ENCODE measurements at regions not wholly inside any gene's neighbourhood (a gene's known extent, or its start where the extent isn't known, plus 50 kb on each side); places are given as distances from the start of the nearest gene placed in this dataset.

GRCh38 chr10:4265964-4266363 is 481.0 kb upstream of the KLF6 start:
- FAIRE-seq (no peak), DNase-seq (ENCODE audit: insufficient read length, low spot score) (no peak)
- no peak for TF ChIP-seq POU2F2 (IDR thresholded peaks at IDR 0.05; ENCODE audit: low read depth, low read length)
- no peak for TF ChIP-seq TAF1 (IDR thresholded peaks at IDR 0.05; ENCODE audit: low read depth, low read length)
- TF ChIP-seq POLR2A (IDR thresholded peaks at IDR 0.05; ENCODE audit: low read depth, low read length), result no peak
- no peak for TF ChIP-seq SPI1 (IDR thresholded peaks at IDR 0.05; ENCODE audit: low read depth, low read length)
- TF ChIP-seq PAX5 (IDR thresholded peaks at IDR 0.05; ENCODE audit: insufficient read depth, low read length, severe bottlenecking), result no peak
- no peak for TF ChIP-seq POLR2AphosphoS5 (IDR thresholded peaks at IDR 0.05; ENCODE audit: low read depth, low read length)

- DNase-seq (ENCODE audit: insufficient read length, low spot score), result no peak
- FAIRE-seq, result no peak
- TF ChIP-seq POLR2A (IDR thresholded peaks at IDR 0.05; ENCODE audit: low read depth, low read length), result no peak
Observed at GRCh38 chr10:4264209-4264865, 479.3 kb upstream of the KLF6 start.

DNA sequence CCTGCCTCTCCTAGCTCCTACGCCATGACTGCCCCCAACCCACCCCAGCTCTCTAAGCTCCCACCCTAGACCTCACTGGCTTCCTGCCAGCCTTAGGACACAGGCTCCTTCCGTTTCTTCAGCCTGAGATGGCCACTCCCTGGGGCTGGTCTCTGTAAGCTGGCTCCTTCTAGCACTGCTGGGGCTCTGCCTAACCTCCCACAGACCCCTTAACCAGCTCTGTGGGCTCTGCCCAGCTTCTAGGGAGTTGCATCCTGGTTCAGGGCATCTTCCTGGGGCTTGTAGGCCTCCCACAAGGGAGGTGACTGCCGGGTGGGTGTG is 478.6 kb upstream of the KLF6 start:
- DNase-seq (ENCODE audit: insufficient read length, low spot score) (no peak), FAIRE-seq (no peak)
- TF ChIP-seq SPI1 (IDR thresholded peaks at IDR 0.05; ENCODE audit: low read depth, low read length) (no peak), PAX5 (IDR thresholded peaks at IDR 0.05; ENCODE audit: insufficient read depth, low read length, severe bottlenecking) (no peak), POU2F2 (IDR thresholded peaks at IDR 0.05; ENCODE audit: low read depth, low read length) (no peak), POLR2A (IDR thresholded peaks at IDR 0.05; ENCODE audit: low read depth, low read length) (no peak), TAF1 (IDR thresholded peaks at IDR 0.05; ENCODE audit: low read depth, low read length) (no peak), POLR2AphosphoS5 (IDR thresholded peaks at IDR 0.05; ENCODE audit: low read depth, low read length) (no peak)

DNA sequence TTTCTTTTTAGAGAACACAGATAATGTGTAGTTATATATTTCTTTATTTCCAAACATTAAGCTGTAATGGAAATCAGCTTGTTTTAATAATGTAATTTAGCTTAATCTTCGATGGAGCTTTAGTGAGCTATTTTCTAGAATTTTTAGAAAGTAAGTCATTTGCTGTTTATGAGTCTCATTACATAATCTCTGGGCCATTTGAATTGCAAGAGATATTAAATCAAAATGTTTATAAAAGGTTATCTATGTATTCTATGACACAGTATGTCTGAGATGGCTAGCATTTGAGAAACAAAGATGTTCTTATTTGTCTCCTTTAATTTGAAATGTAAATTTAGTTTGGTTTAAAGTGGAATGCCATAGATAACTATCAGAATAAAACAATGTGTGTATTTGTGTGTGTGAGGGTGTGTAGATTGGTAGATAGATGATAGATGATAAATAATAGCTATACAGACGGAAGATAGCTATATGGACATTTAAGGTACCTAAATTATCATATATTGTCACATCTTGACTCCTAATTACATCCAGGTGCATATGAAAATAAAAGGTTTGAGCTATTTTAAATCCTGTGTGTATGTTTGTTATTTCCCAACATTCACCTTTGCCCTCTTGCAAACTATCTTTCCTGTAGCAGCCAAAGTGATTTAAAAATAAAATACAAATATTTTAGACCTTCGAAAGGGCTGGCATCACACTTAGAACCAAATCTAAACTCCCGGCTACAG is 478.0 kb upstream of the KLF6 start:
- TF ChIP-seq PAX5 (IDR thresholded peaks at IDR 0.05; ENCODE audit: insufficient read depth, low read length, severe bottlenecking) (no peak), TAF1 (IDR thresholded peaks at IDR 0.05; ENCODE audit: low read depth, low read length) (no peak), SPI1 (IDR thresholded peaks at IDR 0.05; ENCODE audit: low read depth, low read length) (no peak), POLR2A (IDR thresholded peaks at IDR 0.05; ENCODE audit: low read depth, low read length) (no peak), POU2F2 (IDR thresholded peaks at IDR 0.05; ENCODE audit: low read depth, low read length) (no peak), POLR2AphosphoS5 (IDR thresholded peaks at IDR 0.05; ENCODE audit: low read depth, low read length) (no peak)
- no peak for FAIRE-seq
- no peak for DNase-seq (ENCODE audit: insufficient read length, low spot score)

GRCh38 chr10:4262449-4262848 is 477.4 kb upstream of the KLF6 start:
- FAIRE-seq, result no peak
- TF ChIP-seq POLR2A (IDR thresholded peaks at IDR 0.05; ENCODE audit: low read depth, low read length) (no peak), TAF1 (IDR thresholded peaks at IDR 0.05; ENCODE audit: low read depth, low read length) (no peak), PAX5 (IDR thresholded peaks at IDR 0.05; ENCODE audit: insufficient read depth, low read length, severe bottlenecking) (no peak), POLR2AphosphoS5 (IDR thresholded peaks at IDR 0.05; ENCODE audit: low read depth, low read length) (no peak), SPI1 (IDR thresholded peaks at IDR 0.05; ENCODE audit: low read depth, low read length) (no peak), POU2F2 (IDR thresholded peaks at IDR 0.05; ENCODE audit: low read depth, low read length) (no peak)
- DNase-seq (ENCODE audit: insufficient read length, low spot score), result no peak

DNA sequence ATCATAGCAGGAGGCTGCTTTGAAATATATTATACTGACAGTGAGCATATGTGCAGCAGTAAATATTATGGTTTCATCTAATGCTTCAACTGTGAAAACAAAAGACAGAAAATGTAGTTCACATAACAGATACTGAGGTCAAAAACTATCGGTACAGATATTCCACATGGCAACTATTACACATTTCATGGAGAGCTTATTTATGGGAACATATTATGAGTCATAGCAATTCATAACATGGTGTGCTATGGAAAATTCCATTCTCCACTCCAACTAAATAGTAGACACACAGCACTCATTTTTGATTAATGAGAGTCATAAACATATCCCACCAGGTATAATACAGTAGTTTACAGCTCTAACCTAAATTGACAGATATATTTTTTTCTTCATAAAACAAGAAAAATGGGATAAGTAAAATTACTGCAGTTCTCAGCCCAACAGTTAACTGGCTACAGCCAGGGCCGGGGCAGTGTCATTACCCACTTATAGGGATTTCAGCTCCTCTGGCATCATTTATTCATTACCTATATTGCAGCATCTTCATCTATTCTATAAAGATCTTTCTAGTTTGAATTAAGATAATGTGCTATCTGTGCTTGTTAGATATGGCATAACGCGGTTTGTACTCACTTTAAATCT is 475.6 kb upstream of the KLF6 start:
- DNase-seq (ENCODE audit: insufficient read length, low spot score) (no peak), FAIRE-seq (no peak)
- TF ChIP-seq SPI1 (IDR thresholded peaks at IDR 0.05; ENCODE audit: low read depth, low read length), result no peak
- TF ChIP-seq PAX5 (IDR thresholded peaks at IDR 0.05; ENCODE audit: insufficient read depth, low read length, severe bottlenecking), result no peak
- TF ChIP-seq POLR2AphosphoS5 (IDR thresholded peaks at IDR 0.05; ENCODE audit: low read depth, low read length), result no peak
- no peak for TF ChIP-seq POLR2A (IDR thresholded peaks at IDR 0.05; ENCODE audit: low read depth, low read length)
- no peak for TF ChIP-seq TAF1 (IDR thresholded peaks at IDR 0.05; ENCODE audit: low read depth, low read length)
- TF ChIP-seq POU2F2 (IDR thresholded peaks at IDR 0.05; ENCODE audit: low read depth, low read length), result no peak

GRCh38 chr10:4257939-4258465 is 473.0 kb upstream of the KLF6 start:
- TF ChIP-seq POLR2AphosphoS5 (IDR thresholded peaks at IDR 0.05; ENCODE audit: low read depth, low read length), result no peak
- TF ChIP-seq TAF1 (IDR thresholded peaks at IDR 0.05; ENCODE audit: low read depth, low read length), result no peak
- TF ChIP-seq POLR2A (IDR thresholded peaks at IDR 0.05; ENCODE audit: low read depth, low read length), result no peak
- no peak for TF ChIP-seq SPI1 (IDR thresholded peaks at IDR 0.05; ENCODE audit: low read depth, low read length)
- TF ChIP-seq PAX5 (IDR thresholded peaks at IDR 0.05; ENCODE audit: insufficient read depth, low read length, severe bottlenecking), result no peak
- no peak for TF ChIP-seq POU2F2 (IDR thresholded peaks at IDR 0.05; ENCODE audit: low read depth, low read length)
- no peak for DNase-seq (ENCODE audit: insufficient read length, low spot score)

GRCh38 chr10:4256971-4257370 is 472.0 kb upstream of the KLF6 start:
- no peak for TF ChIP-seq POLR2AphosphoS5 (IDR thresholded peaks at IDR 0.05; ENCODE audit: low read depth, low read length)
- no peak for TF ChIP-seq SPI1 (IDR thresholded peaks at IDR 0.05; ENCODE audit: low read depth, low read length)
- no peak for TF ChIP-seq TAF1 (IDR thresholded peaks at IDR 0.05; ENCODE audit: low read depth, low read length)
- no peak for TF ChIP-seq POU2F2 (IDR thresholded peaks at IDR 0.05; ENCODE audit: low read depth, low read length)
- DNase-seq (ENCODE audit: insufficient read length, low spot score) (no peak), FAIRE-seq (no peak)

More at GRCh38 chr10:4257939-4258465, 473.0 kb upstream of the KLF6 start:
- FAIRE-seq, result no peak

GRCh38 chr10:4255751-4256150 is 470.7 kb upstream of the KLF6 start:
- FAIRE-seq (no peak), DNase-seq (ENCODE audit: insufficient read length, low spot score) (no peak)
- TF ChIP-seq POU2F2 (IDR thresholded peaks at IDR 0.05; ENCODE audit: low read depth, low read length) (no peak), TAF1 (IDR thresholded peaks at IDR 0.05; ENCODE audit: low read depth, low read length) (no peak), POLR2A (IDR thresholded peaks at IDR 0.05; ENCODE audit: low read depth, low read length) (no peak), PAX5 (IDR thresholded peaks at IDR 0.05; ENCODE audit: insufficient read depth, low read length, severe bottlenecking) (no peak), POLR2AphosphoS5 (IDR thresholded peaks at IDR 0.05; ENCODE audit: low read depth, low read length) (no peak)
